Activated CD4-positive, alpha-beta T cell treated with anti-CD3 and anti-CD28 coated beads for 4 hours (primary cell): ENCODE measurements at regions not wholly inside any gene's neighbourhood (a gene's known extent, or its start where the extent isn't known, plus 50 kb on each side); places are given as distances from the start of the nearest gene placed in this dataset.

Experiments
- DNase-seq, 2 donors: peaks; one replicate each; pipeline ENCODE4 v3.0.0-alpha.2; 2020

DNA sequence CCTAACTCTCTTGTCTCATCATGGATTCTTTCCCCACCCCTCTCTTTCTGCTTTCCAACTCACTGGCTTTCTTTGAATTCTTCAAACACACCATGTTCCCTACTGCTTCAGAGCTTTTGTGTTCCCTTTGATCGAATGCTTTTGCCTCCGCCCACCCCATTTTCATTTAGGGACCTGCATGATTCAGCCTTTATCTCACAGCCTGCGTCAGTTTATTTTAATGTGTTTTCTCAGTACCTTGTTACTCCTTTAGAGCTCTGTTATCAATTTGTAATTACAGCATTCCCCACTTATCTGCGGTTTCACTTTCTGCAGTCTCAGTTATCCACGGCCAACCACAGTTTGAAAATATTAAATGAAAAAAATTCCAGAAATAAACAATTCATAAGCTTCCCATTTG is 451.3 kb downstream of the METTL15 start:
- no peak for DNase-seq

DNA sequence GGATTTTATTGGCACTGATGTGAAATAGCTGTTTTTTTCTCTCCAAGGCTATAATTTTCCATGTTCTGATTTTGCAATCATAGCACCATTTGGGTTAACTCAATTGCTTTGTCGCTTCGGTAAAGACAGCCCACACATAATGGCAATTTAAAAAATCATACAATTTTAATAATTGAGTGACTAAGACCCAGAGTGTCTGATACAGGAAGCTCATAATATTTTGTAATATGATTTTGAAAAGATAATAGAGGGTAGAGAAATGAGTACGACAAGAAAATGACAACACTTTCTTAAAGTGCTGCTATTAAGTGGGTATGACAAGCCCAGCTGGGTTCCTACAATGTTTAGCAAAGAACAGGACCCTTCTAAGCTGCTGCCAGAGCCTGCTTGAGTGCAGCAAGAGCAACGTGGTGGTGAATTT is 439.1 kb downstream of the METTL15 start:
- DNase-seq = no peak

DNA sequence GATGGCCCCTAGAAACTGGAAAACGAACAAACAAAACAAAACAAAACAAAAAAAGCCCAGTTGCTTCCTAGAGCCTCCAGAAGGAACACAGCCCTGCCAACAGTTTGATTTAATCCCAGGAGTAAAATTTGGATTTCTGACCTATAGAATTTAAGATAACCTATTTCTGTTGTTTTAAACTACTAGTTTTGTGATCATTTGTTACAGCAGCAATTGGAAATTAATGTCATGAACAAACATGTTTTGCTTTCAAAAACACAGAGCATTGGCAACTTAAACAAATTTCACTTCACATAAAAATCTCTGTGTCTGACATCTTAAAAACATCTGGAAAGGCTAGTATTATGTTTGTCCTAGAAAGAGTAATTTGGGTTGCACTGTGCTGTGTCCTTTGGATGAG is 437.3 kb downstream of the METTL15 start:
- no peak for DNase-seq

DNA sequence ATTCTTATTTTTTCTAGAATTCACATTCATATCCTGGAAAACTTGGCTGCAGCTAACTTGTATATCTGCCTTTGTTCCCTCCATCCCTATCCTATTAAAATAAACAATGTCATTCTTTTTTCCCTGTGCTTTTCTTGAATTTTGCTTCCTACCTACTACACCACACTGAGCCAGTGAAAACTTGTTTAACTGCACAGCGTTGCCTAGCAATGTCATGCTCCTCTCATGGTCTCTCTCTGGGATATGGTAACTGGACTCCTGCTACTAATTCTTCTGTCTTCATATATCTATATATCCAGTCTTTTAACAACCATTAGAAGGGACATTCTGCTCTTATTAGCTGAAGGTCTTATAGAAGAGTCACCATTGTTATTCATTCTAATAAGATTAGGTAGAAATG is 434.4 kb downstream of the METTL15 start:
- DNase-seq = no peak

DNA sequence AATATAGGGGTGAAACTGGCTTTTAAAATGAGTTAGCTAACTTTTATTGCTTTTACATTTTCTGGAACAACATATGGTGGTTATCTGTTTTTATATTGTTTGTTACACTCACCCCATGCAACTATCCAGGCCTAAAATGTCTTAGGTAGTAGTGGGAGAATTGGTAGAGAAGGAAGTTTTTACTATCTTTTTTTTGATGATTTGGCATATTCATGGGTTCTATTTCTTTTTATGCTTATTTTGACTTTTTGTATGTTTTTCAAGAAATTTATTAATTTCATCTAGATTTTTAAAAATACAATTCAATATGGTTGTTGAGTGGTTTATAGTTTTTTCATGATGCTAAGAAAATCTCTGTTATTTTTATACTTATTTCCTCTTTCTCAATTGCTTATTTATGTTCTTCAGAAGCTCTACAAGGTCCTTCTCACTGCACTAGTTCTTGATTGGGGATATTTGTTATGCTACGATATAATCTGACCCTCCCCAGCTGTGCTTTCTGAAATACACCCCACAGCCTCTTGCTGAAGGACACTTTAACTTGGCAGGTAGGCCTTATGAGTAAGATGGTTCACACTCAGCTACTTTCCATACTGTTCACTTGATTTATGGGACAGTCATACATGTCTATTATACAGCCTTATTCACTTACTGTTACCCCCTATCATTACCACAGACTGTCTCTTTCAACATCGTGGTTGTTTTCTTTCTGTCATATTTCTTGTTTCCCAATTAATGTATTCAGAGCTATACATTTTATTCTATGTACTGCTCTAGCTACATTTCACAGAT is 431.2 kb downstream of the METTL15 start:
- no peak for DNase-seq

DNA sequence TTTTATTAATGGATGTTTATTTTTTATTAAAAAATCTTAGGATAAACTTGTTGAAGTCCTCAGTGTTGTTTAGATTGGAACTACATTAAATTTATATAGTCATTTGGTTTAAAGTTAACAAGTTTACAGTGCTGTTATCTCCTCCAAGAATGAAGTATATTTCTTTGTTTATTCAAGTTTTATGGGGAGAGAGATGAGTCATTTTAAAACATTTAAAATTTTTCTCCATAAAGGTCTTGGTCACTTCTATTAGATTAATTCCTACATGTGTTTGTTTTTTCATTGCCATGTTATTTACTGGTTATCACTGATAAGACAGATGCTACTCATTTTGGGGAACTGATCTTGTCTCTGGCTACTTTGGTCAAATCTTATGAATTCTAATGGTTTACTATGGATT is 429.6 kb downstream of the METTL15 start:
- DNase-seq = no peak

DNA sequence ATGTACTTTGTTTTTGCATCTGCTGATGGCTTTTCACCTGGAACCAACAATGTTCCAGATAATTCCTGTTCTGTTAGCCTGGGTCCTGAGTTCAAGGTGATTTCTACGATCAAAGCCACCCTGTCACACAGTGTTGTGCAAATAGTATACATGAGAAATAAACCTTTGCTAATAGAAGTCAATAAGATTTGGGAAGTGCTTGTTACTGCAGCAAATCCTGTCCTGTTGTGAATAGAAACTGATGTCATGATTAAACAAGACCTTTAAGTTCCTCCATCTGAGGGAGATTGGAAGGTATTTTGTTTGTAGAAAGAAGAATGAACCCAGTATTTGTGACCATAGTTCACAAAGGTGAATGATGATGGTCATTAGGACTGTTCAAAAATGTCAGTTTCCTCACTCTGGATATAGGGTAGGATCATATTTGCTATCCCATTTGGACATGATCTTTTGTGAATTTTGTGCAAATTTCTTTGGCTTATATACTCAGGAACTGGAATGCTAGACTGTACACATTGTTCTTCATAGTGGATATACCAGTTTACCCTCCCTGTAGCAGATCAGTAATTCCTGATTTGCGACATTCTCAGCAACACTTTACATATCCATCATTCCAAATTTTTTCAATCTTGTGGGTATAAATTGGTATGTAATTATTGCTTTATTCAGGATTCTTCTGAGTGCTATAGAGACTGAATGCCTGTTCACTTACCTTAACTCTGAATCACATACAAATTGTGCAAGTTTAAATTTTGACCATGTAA is 428.5 kb downstream of the METTL15 start:
- no peak for DNase-seq

DNA sequence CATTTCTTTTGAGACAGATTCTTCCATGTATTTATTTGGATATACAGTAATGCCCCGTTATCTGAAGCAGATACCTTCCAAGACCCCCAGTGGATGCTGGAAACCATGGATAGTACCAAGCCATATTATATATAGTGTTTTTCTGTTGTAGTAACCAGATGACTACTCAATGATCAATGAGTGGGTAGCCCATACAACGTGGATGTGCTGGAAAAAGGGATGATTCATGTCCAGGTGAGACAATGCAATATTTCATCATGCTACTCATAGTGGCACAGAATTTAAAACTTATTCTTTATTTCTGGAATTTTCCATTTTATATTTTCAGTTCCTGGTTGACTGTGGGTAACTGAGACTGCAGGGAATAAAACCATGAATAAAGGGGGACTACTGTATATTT is 427.5 kb downstream of the METTL15 start:
- no peak for DNase-seq

DNA sequence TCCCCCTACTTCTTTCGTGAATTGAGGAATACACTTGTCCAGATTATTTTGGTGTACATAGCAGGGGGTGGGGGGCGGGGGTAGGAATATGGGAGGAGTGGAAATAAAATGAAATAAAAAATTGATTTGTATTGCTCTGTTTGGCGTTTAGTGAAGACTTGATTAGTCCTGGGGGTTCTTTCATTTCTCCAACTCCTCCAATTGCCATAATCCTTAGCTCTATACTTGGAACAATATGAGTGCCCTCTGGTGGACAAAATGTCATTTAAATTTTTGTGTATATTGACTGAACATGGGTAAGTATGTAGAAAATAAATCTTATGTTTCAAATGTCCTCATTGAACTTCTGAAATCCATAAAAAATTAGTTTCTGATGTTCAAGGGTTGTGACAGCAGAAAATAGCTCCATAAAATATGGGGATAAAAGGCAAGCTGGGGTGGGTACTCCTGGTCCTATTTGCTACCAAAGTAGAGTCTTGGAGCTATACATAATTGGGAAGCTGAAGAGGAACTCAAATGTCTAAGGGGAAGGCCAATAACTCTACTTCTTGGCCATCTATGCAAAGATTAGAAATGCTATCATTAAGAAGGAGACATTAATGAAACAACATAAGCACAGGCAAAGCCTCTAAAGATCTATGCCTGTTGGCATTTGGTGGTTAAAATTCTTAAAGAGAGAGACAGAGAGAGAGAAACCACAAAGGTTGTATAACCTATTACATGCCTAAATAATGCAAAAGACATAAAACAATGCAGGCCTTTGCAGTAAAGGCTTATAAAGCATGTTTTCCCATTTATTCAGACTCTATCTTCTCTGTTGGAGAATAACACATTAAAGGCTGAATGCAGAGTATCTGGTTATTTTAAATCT is 421.6 kb downstream of the METTL15 start:
- DNase-seq = no peak

DNA sequence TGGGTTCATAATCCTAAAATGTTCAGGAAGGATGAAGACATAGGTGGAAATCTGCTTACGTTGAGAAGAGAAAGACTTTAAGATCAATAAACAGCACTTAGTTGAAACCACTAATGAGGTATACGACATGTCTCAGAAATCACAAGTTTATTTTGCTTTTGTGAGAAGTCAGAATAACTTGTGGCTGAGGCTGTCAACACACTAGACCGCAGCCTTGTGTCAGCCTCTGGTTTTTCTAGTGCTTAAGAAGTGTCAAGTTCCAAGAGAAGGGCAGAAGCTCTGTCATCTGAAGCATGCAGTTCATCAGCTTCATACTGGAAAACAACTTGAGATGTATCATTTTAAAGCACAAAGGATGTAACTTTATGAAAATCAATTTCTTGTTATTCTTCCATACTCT is 420.9 kb downstream of the METTL15 start:
- DNase-seq = no peak

DNA sequence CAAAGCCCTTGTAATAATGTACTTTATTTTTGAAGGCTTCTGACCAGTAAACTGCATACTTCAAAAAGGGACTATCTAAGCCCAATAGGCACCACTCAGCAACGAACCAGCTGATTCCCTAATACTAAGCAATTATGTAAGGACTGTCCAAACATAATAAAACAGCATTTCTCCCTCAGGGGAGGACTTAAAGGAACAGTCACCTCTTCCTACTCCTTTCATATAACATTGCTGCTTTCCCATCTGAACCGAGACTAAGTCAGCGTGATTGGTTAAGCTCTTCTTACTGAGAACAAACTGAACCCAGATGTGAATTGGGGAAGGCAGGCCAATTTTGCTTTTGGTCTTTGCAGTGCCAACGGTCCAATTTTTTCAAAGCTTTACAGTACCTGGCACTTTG is 420.0 kb downstream of the METTL15 start:
- no peak for DNase-seq

DNA sequence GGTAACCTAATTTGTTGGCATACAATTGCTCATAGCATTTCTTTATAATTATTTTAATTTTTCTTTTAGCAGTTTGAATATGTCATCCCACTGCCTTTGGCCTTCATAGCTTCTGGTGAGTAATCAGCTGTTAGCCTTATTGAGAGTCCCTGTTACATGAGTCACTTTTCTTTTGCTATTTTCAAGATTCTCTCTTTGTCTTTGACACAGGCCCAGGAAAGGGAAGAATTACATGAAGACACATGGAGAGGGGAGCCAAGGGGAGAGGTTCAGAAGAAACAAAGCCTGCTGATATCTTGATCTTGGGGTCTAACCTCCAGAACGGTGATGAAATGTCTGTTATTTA is 418.2 kb downstream of the METTL15 start:
- DNase-seq = no peak

DNA sequence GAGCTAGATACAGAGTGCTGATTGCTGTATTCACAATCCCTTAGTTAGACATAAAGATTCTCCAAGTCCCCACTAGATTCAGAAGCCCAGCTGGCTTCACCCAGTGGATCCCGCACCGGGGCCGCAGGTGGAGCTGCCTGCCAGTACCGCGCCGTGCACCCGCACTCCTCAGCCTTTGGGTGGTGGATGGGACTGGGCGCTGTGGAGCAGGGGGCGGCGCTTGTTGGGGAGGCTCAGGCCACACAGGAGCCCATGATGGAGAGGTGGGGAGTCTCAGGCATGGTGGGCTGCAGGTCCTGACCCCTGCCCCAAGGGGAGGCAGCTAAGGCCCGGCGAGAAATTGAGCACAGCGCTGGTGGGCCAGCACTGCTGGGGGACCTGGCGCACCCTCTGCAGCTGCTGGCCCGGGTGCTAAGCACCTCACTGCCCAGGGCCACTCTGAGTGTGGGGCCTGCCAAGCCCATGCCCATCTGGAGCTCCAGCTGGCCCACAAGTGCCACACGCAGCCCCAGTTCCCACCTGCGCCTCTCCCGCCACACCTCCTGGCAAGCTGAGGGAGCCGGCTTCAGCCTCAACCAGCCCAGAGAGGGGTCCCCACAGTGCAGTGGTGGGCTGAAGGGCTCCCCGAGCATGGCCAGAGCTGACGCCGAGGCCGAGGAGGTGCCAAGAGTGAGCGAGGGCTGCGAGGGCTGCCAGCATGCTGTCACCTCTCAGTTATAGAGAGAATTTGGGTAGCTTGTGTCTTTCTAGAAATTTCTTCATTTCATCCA is 417.6 kb downstream of the METTL15 start:
- DNase-seq = no peak

DNA sequence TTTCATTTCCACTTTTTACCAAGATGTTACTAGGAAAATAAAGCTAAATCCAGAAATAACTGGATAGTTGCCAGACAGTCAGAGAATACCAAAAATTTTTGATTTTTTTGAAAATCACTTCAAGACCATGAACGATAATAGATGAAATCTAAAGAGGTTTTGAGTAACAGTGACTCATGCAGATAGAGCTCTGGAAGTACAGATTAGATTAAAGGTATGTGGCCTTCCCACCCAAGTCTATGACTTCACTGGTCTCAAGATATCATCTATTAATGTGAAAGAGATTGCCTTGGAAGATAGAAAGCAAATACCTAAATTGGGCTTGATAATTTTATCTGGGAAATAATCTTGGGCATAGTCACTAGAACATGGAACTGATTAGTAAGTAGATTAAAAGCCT is 415.9 kb downstream of the METTL15 start:
- DNase-seq = no peak

DNA sequence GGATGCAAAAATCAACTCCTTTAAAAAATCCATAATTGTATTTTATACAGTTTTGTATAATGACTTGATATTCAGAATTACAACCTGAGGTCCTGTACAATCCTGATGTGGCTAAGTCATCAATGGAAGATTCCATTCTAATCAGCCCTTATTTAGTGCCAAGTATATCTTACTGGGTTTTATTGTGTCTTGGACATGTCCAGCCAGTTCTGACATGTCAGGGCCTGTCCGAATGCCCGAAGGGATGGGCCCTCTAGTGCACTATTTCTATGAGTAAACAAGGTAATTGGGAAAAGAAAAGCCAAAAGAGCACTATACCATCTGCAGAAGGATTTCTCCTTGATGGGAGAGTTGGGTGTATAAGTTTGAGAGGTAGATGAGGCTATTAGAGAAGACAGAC is 412.9 kb downstream of the METTL15 start:
- no peak for DNase-seq

DNA sequence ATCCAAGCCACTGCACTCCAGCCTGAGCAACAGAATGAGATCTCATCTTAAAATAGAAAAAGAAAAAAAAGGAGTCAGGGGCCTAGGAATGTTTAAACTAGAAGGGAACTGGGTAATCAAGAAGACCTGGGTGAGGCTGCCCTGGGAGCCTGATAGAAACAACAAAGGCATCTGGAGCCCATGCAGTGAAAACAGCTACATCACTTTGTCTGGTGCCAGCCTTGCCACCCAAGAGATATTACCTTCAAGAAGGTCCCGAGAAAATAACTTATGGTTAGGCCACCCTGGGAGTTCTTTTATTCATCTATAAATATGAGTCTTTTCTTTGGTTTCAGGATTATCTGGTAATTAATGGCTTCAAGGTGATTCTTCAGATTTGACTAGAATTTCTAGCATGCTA is 412.1 kb downstream of the METTL15 start:
- DNase-seq = no peak

DNA sequence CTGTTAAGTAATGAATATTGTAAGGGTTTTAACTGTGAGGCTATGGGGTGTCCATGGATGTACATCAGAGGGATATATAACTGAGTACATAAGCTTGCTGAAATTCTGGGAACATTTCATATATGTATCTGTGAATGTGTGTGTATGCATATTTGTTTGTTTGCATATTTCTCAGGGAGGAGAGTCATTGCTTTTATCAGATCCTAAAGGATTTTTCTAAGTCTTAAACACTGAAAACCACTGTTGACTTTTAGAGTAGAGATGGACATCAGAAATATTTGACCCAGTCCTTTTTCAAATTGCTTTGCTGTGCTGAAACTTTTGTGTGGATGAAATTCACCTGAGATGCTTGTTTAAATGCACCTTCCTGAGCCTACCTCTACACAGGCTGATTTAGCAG is 410.6 kb downstream of the METTL15 start:
- DNase-seq = no peak

DNA sequence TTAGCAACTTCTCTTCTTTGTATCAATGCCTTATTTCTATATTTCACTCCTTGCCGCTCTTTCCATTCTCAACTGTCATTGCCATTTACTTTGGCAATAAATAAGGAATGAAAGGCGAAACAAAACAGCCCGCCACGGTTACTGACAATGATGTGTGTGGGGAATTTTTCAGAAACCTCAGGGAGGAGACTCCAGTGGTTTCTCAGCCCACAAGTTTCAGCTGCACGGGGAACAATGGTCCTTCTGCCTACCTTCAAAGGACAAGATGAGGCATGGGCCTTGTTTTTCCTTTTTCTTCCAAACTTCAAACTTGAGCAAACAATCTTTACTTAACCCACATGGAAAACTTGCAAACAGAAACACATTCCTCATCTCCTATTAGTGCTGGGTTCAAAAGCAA is 409.4 kb downstream of the METTL15 start:
- no peak for DNase-seq

DNA sequence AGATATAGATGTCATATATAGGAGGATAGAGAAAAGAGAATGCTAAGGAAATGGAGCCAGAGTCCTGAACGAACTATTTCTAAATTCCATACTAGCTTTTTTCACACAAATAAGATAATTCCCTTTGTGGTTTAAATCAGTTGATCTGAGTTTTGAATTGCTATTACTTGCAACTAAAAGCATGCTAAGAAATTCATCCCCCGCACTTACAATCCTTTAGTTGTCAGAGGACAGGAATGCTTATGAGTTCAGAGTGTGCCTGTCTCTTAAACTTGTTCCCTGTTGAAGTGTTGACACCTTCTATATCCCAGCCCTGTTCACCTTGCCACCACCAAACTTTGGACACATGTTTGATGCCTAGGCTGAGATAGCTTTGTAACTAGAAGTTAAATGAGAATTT is 406.2 kb downstream of the METTL15 start:
- DNase-seq = no peak

DNA sequence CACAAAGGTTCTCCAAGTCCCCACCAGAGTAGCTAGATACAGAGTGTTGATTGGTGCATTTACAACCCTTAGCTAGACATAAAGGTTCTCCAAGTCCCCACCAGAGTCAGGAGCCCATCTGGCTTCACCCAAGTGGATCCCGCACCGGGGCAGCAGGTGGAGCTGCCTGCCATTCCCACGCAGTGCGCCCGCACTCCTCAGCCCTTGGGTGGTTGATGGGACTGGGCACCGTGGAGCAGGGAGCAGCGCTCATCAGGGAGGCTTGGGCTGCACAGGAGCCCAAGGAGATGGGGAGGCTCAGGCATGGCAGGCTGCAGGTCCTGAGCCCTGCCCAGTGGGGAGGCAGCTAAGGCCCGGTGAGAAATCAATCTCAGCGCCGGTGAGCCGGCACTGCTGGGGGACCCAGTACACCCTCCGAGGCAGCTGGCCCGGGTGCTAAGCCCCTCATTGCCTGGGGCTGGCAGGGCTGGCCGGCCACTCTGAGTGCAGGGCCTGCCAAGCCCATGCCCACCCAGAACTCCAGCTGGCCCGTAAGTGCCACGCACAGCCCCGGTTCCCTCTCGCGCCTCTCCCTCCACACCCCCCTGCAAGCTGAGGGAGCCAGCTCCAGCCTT is 404.1 kb downstream of the METTL15 start:
- no peak for DNase-seq

DNA sequence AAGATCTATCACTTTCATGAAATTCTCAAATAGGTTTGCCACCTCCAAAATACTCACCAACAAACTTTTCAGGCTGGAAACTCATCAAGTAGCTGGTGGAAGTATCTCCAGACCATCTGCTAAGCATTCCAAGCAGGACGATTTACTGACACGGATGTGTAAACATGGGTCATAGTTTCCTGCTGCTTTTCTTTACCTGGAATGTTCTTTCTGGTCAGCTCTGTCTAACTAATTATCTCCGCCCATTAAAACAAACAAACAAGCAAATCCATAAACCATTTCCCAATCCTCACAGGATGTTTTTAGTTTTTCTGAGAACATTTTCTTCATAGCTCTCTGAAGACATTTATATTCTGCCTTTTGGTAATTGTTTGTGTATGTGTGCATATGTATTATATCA is 397.0 kb downstream of the METTL15 start:
- no peak for DNase-seq

DNA sequence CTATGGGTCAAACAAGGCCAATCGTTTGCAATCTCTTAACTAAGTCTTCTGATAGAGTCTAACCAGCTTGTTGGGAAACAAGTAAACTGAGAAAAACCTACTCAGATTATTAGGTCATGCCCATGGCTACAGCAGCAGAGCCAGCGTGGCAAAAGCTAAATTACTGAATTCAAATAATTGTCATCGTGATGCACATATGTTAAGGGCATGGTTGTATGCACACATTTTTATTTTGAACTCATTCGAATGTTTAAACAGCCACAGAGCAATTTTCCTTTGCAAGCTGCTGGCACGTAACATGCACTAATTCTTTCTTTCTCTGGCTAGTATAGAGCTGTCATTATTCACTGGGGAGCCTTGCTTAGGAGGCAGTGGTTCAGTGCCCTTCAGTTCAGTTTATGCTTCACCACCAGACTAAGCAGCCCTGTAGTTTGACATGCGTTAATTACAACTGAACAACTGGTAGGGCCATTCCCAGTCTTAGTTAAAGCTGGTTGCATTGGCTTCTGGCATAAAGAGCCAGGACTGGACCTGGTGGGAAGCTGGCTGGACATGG is 396.4 kb downstream of the METTL15 start:
- no peak for DNase-seq
